Prostate gland (tissue), 2 donors: ENCODE measurements at regions not wholly inside any gene's neighbourhood (a gene's known extent, or its start where the extent isn't known, plus 50 kb on each side); places are given as distances from the start of the nearest gene placed in this dataset.

Experiments used
- DNase-seq: peaks from one replicate; pipeline ENCODE4 v3.0.0-alpha.2; 2019; ENCODE audit warnings: low spot score
- H3K27ac ChIP-seq, 2 donors: fragments of 200-600 bp; sonication (generic); 2 replicates each; pipeline ENCODE4 v1.5.1; 2017 to 2019
- H3K27me3 ChIP-seq: fragments of 200-600 bp; sonication (generic); replicated peaks from 2 replicates; pipeline ENCODE4 v1.5.1; 2019; ENCODE audit not compliant: insufficient read depth
- H3K36me3 ChIP-seq, 2 donors: fragments of 200-600 bp; sonication (generic); 1 replicate in 1 of 2; 2 replicates in 1 of 2; pipeline versions ENCODE4 v1.5.1 to v1.8.1; 2017 to 2019
- H3K4me1 ChIP-seq: fragments of 200-600 bp; sonication (generic); replicated peaks from 2 replicates; pipeline ENCODE4 v1.5.1; 2019
- H3K4me3 ChIP-seq, 2 donors: fragments of 200-600 bp; sonication (generic); 2 replicates each; pipeline ENCODE4 v1.5.1; 2017 to 2019
- H3K9me3 ChIP-seq: fragments of 200-600 bp; sonication (generic); 2 replicates; pipeline ENCODE4 v1.5.1; 2017
- POLR2A ChIP-seq: fragments of 450-650 bp; IDR thresholded peaks from one replicate; pipeline ENCODE4 v1.6.1; 2016; ENCODE audit warnings: antibody characterized with exemption, mild to moderate bottlenecking
- POLR2AphosphoS5 ChIP-seq: sonication (generic); formaldehyde crosslinking; IDR thresholded peaks from one replicate; pipeline ENCODE4 v1.6.1; 2017; ENCODE audit warnings: antibody characterized with exemption
- WGBS: methylation state at CpG from one replicate; pipeline ENCODE4 v1.1.5; 2018; 5-methylcytosine and 5-hydroxymethylcytosine counted together
- intact Hi-C: fragments of 100-400 bp; cut with DNase I; formaldehyde crosslinking; loops from one replicate; pipeline ENCODE4 v1.14.2; 2022
- TF ChIP-seq, protein P1 (sequence below), 4 experiments: fragments of 200-600 bp in 2 of 4; fragments of 450-650 bp in 2 of 4; sonication (generic) in 2 of 4; IDR thresholded peaks; 1 replicate in 3 of 4; 2 replicates in 1 of 4; pipeline ENCODE4 v1.5.1; 2016 to 2019; ENCODE audit warnings: antibody characterized with exemption in 4 of 4, mild to moderate bottlenecking in 2 of 4, moderate library complexity in 2 of 4

DNA sequence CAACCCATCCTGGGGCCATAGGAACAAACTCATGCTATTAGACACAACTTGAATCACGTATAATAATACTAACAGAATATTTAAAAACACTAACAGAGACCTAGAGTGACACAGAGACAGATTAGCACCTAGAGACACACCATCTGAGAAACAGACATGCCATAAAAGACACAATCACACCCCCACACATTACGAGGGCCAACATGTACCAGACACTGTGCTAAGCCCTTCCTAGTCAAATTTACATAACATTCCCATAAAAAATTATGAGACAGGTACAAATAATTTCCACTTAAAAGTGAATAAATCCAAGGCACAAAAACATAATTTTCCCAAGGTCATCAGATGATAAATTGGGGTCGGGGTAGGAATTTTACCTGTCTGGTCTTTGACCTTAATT, 141.1 kb upstream of the PRSS16 start:
- H3K27me3 ChIP-seq: no peaks in the 10 kb centered on the region
- H3K4me1 ChIP-seq: no peaks in the 10 kb centered on the region
- H3K9me3 ChIP-seq: no peaks in the 10 kb centered on the region
- DNase-seq: no peak
- H3K27ac ChIP-seq: no peak overlapping the region
- WGBS: 58% methylated on average over 3 of the region's 3 CpGs
- H3K4me3 ChIP-seq: no peak overlapping the region
- no peaks in the 10 kb centered on the region for H3K36me3 ChIP-seq
- TF ChIP-seq, protein P1, sequence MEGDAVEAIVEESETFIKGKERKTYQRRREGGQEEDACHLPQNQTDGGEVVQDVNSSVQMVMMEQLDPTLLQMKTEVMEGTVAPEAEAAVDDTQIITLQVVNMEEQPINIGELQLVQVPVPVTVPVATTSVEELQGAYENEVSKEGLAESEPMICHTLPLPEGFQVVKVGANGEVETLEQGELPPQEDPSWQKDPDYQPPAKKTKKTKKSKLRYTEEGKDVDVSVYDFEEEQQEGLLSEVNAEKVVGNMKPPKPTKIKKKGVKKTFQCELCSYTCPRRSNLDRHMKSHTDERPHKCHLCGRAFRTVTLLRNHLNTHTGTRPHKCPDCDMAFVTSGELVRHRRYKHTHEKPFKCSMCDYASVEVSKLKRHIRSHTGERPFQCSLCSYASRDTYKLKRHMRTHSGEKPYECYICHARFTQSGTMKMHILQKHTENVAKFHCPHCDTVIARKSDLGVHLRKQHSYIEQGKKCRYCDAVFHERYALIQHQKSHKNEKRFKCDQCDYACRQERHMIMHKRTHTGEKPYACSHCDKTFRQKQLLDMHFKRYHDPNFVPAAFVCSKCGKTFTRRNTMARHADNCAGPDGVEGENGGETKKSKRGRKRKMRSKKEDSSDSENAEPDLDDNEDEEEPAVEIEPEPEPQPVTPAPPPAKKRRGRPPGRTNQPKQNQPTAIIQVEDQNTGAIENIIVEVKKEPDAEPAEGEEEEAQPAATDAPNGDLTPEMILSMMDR (IDR thresholded peaks at IDR 0.05): no peak
- TF ChIP-seq POLR2AphosphoS5 (peak; percentile 61), POLR2A (no peak)
- intact Hi-C loops: no loop called here

DNA sequence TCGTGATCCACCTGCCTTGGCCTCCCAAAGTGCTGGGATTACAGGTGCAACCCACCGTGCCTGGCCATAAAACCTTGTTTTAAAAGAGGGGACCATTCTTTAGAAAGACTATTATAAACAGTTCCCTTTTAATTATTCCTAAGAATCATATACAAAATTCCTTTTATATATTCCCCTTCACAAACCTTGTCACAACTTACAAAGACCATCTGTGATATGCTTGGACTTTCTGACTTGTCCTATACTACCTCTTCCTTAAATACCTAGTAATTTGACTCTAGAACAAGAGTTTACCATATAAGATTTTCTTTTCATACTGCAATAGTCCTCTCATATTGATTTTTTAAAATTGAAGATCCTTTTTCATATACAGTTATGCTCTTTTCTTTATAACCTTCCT, 135.8 kb upstream of the PRSS16 start:
- WGBS: 72% methylated on average over 2 of the region's 2 CpGs
- no peak for DNase-seq
- Histone ChIP-seq H3K9me3 (no peaks in the 10 kb centered on the region), H3K27ac (no peak overlapping the region), H3K4me3 (no peak overlapping the region), H3K36me3 (no peaks in the 10 kb centered on the region), H3K27me3 (no peaks in the 10 kb centered on the region), H3K4me1 (no peaks in the 10 kb centered on the region)
- intact Hi-C loops: no loop called here
- TF ChIP-seq POLR2A: no peak
- no peak for TF ChIP-seq POLR2AphosphoS5
- TF ChIP-seq, protein P1 (IDR thresholded peaks at IDR 0.05): no peak

DNA sequence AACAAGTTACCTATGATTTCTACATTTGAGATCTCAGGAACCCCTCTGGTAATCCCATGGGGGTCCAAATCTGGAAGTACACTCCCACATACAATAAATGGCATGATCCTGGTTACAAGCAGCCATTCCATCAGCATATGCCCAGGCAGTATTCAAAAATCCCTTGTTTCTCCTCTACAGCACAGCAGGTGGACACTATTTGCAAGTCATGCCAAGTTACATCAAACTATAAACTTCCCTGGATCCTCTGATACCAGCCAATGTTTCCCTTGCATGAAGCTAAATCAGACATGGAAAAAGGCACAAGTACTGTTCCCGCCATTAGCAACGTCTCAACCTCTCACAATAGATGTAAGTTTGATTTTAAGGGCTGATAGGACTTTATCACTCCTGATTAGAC, 134.5 kb upstream of the PRSS16 start:
- H3K4me3 ChIP-seq: no peak overlapping the region
- TF ChIP-seq, protein P1 (IDR thresholded peaks at IDR 0.05): no peak
- no peak for TF ChIP-seq POLR2A
- TF ChIP-seq POLR2AphosphoS5: no peak
- no peaks in the 10 kb centered on the region for H3K9me3 ChIP-seq
- H3K4me1 ChIP-seq: no peaks in the 10 kb centered on the region
- 93% methylated on average over 2 of the region's 2 CpGs for WGBS
- no peaks in the 10 kb centered on the region for H3K27me3 ChIP-seq
- intact Hi-C loops: no loop called here
- DNase-seq: no peak
- H3K36me3 ChIP-seq: no peaks in the 10 kb centered on the region
- no peak overlapping the region for H3K27ac ChIP-seq

DNA sequence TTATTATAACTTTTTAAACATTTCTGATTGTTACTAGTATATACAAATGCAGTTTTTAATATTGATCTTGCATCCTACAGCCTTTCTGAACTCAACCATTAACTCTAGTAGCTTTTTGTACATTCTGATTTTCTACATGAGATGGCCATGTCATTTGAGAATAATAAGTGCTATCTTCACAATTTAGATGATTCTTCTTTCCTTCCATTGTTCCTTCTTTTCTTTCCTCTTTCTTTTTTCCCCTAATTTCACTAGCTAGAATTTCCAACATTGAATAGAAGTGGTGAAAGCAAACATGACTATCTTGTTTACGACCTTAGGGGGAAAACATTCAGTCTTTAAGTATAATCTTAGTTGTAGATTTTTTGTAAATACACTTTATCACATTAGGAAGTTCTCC, 128.2 kb upstream of the PRSS16 start:
- WGBS: 97% methylated on average over 1 of the region's 1 CpG
- DNase-seq: no peak
- Histone ChIP-seq H3K36me3 (no peaks in the 10 kb centered on the region), H3K27me3 (no peaks in the 10 kb centered on the region), H3K27ac (no peak overlapping the region), H3K4me1 (no peaks in the 10 kb centered on the region), H3K4me3 (no peak overlapping the region), H3K9me3 (no peaks in the 10 kb centered on the region)
- no peak for TF ChIP-seq POLR2A
- no peak for TF ChIP-seq POLR2AphosphoS5
- TF ChIP-seq, protein P1 (IDR thresholded peaks at IDR 0.05): no peak
- intact Hi-C loops: no loop called here

DNA sequence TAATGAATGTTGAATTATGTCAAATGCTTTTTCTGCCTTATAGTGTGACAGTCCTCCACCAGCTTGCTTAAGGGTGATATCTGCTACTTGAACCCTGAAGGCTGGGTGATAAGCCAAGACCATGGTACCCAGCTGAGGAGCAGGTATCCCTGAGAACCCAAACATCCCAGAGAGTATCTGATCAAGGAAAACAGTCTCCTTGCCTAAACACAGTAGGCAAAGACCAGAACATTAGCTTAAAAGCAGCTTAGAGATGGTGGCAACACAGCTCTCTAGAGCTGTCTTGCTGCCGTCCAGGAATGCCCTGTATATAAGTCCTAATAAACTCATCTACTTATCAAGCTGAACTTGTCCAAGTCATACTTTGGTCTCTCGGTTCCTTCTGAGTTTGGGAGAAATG, 127.7 kb upstream of the PRSS16 start:
- Histone ChIP-seq H3K9me3 (no peaks in the 10 kb centered on the region), H3K36me3 (no peaks in the 10 kb centered on the region), H3K27me3 (no peaks in the 10 kb centered on the region), H3K4me1 (no peaks in the 10 kb centered on the region), H3K4me3 (no peak overlapping the region), H3K27ac (no peak overlapping the region)
- intact Hi-C loops: no loop called here
- DNase-seq: no peak
- TF ChIP-seq, protein P1 (IDR thresholded peaks at IDR 0.05): no peak
- TF ChIP-seq POLR2A: no peak
- TF ChIP-seq POLR2AphosphoS5: no peak
- 76% methylated on average over 2 of the region's 2 CpGs for whole genome bisulfite sequencing
